ENCODE measurements at regions not wholly inside any gene's neighbourhood (a gene's known extent, or its start where the extent isn't known, plus 50 kb on each side); places are given as distances from the start of the nearest gene placed in this dataset.
A peak's percentile ranks its signal among the peaks of the same experiment; 100 is the strongest.

- no peak for DNase-seq (ENCODE audit: low read depth in 2 of 2)
Measured at GRCh38 chr1:201685485-201685884, 143.5 kb upstream of the IPO9 start.

DNA sequence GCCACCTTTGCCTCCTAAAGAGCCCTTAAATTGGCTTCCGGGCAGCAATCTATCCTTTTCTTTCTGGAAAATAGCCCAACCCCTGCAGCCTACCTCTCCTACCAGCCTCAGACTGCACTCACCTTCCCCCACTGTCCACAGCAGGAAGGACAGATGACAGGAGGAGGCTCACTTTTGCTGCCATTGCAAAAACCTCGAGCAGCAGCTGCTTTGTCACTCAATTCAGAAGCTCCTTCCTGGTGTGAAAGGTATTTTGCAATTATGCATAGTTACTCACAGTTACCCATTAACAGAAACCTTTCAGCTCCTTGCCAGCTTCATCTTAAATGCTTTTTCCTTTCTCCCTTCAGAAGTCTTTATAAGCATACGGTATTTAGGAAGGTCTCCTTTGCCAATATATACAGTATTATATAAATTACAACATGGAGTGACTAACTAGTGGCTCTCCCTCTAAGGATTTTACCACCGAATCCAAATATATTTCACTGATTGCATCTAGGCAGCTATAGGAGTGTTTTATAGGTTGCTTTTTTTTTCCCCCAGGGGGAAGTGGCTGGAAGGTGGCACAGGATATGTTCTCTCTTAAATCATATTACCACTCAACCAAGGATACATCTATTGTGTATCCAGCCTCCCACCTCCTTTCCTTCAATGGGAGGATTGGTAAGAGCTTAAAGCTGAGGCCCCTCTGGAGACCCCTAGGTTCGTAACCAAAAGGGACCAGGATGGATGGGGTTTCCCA, 142.1 kb upstream of the IPO9 start:
- DNase-seq (ENCODE audit: low read depth in 2 of 2), result no peak

GRCh38 chr1:201688514-201688913, 140.4 kb upstream of the IPO9 start:
- no peak for DNase-seq (ENCODE audit: low read depth in 2 of 2)

GRCh38 chr1:201689647-201690046, 139.3 kb upstream of the IPO9 start:
- no peak for DNase-seq (ENCODE audit: low read depth in 2 of 2)

GRCh38 chr1:201690528-201690927, 138.4 kb upstream of the IPO9 start:
- DNase-seq (ENCODE audit: low read depth in 2 of 2), result no peak

- DNase-seq (ENCODE audit: low read depth in 2 of 2), result no peak
Measured at GRCh38 chr1:201691716-201692554, 137.0 kb upstream of the IPO9 start.

GRCh38 chr1:201692555-201693394, 136.2 kb upstream of the IPO9 start:
- no peak for DNase-seq (ENCODE audit: low read depth in 2 of 2)

GRCh38 chr1:201693890-201694607, 134.9 kb upstream of the IPO9 start:
- no peak for DNase-seq (ENCODE audit: low read depth in 2 of 2)

- DNase-seq (ENCODE audit: low read depth in 2 of 2), result no peak
Measured at GRCh38 chr1:201694608-201695335, 134.2 kb upstream of the IPO9 start.

GRCh38 chr1:201695607-201696006, 133.3 kb upstream of the IPO9 start:
- DNase-seq (ENCODE audit: low read depth in 2 of 2), result no peak

DNA sequence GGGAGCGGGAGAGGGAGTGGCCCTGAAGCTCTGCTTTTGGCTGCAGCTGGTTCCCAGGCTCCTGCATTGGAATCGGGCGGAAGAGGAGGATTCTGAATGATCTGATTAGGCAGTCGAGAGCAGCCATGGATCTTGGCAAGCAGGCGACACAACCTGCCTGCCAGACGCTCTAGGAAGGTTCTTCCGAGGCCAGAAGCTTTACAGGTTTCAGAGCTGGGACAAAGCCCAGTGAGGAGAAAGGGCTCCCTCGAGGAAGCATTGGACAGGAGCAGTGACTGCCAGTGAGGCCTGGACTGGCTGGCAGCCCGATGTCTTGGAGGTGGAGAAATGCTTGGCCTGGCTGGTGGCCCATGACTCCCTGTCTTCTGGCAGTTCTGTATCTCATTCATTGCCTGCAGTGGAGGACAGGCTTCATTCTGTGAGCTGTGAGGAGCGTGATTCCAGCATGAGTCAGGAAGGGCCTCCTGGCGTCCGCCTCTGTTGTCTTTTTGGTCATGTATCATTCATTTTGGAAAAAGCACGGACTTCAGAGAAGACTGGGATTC, 132.7 kb upstream of the IPO9 start:
- DNase-seq (ENCODE audit: low read depth in 2 of 2), result no peak

GRCh38 chr1:201697174-201697573, 131.8 kb upstream of the IPO9 start:
- DNase-seq (ENCODE audit: low read depth in 2 of 2), result no peak

GRCh38 chr1:201701831-201702230, 127.1 kb upstream of the IPO9 start:
- DNase-seq (ENCODE audit: low read depth in 2 of 2), result no peak

DNA sequence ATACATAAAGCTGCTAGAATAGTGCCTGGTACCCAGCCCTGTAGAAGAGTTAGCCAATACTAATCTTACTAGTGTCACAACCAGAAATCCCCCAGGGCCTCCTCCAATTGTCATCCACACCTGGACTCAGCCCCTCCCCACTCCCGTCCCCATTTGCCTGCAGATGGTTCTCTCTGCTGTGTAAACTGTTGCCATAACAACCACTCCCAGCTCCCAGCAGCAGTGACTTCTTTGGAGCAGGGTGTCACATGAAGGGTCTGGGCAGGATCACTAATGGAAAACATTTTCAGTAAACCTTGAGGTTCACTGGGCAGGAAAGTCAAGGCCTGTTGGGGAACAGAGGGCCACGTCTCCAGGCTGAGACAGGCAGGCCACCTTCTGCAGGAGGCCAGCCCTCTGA, 126.0 kb upstream of the IPO9 start:
- DNase-seq (ENCODE audit: low read depth in 2 of 2), result no peak

- peak; percentile 7 to 23 for DNase-seq (ENCODE audit: low read depth in 2 of 2)
Measured at GRCh38 chr1:201703621-201704438, 125.1 kb upstream of the IPO9 start.

- no peak for DNase-seq (ENCODE audit: low read depth in 2 of 2)
Measured at GRCh38 chr1:201704439-201704792, 124.5 kb upstream of the IPO9 start.

DNA sequence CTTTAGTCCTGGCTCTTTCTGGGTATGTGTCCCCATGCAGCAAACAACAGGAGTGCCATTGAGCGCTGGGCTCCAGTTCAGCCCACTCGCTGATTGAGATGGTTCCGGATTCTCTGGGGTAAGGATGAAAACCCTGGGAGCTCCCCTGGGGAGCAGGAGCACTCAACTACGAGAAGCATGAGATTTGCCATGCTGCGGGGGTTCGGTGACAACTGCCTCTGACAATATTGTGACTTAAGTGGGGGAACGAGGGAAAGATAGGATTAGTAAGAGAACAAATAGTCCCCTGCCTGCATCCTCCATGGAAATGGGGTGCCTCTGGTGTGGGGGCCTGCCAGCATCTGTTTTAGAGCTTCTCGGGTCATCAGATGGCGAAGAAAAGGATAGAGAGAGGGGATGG, 123.6 kb upstream of the IPO9 start:
- DNase-seq (ENCODE audit: low read depth in 2 of 2), result no peak

DNA sequence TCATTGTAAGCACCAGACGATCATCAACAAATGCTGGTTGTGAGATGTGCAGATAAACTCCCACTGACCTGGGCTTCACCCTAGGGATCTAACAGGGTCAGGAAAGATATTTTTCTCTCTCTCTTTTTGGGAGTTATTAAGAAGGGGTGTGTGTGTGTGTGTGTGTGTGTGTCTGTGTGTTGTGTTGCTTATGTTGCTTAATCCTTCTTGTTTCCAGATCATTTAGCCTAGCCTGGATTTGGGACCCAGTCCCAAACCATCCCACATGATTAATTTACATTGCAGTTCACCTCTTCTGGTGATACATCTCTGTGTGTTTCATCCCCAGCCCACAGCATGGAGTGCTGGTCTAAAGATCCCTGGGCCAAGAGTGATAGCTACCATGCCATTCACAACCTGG, 122.8 kb upstream of the IPO9 start:
- DNase-seq (ENCODE audit: low read depth in 2 of 2), result no peak

- DNase-seq (ENCODE audit: low read depth in 2 of 2), result no peak
Measured at GRCh38 chr1:201707027-201707426, 121.9 kb upstream of the IPO9 start.

DNA sequence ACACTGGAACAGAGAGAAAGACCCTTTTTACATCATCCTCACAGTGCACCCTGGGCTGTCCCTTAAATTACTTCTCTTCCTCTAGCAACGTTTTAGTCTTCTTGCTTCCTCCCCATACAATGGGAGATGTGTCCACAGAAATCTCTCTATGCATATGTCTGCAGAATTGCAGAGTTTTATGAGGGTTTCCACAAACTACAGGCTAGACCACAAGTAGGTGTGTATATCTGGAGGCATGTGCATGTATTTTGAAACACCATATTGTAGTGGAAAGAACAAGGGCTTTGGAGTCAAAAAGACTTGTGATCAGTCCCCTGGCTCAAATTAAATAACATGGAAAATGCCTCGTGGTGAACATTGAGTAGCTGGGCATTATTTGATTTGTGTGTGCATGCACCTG, 121.3 kb upstream of the IPO9 start:
- DNase-seq (ENCODE audit: low read depth in 2 of 2), result no peak

All from stimulated activated CD4-positive, alpha-beta T cell treated with anti-CD3 and anti-CD28 coated beads, Interleukin-1b, Interleukin-23, amount 100 ng/mL, for 1 hour (primary cell).